ENCODE measurements at regions not wholly inside any gene's neighbourhood (a gene's known extent, or its start where the extent isn't known, plus 50 kb on each side); places are given as distances from the start of the nearest gene placed in this dataset.

GRCh38 chr4:167786504-167786903 lies 305.8 kb upstream of the ANXA10 start:
- TF ChIP-seq, protein P1, sequence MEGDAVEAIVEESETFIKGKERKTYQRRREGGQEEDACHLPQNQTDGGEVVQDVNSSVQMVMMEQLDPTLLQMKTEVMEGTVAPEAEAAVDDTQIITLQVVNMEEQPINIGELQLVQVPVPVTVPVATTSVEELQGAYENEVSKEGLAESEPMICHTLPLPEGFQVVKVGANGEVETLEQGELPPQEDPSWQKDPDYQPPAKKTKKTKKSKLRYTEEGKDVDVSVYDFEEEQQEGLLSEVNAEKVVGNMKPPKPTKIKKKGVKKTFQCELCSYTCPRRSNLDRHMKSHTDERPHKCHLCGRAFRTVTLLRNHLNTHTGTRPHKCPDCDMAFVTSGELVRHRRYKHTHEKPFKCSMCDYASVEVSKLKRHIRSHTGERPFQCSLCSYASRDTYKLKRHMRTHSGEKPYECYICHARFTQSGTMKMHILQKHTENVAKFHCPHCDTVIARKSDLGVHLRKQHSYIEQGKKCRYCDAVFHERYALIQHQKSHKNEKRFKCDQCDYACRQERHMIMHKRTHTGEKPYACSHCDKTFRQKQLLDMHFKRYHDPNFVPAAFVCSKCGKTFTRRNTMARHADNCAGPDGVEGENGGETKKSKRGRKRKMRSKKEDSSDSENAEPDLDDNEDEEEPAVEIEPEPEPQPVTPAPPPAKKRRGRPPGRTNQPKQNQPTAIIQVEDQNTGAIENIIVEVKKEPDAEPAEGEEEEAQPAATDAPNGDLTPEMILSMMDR (IDR thresholded peaks at IDR 0.05), result no peak
- TF ChIP-seq POLR2A (IDR thresholded peaks at IDR 0.05), result no peak
- TF ChIP-seq EP300 (IDR thresholded peaks at IDR 0.05), result no peak
